Neural cell (in vitro differentiated cells): ENCODE measurements at regions not wholly inside any gene's neighbourhood (a gene's known extent, or its start where the extent isn't known, plus 50 kb on each side); places are given as distances from the start of the nearest gene placed in this dataset.
A peak's percentile ranks its signal among the peaks of the same experiment; 100 is the strongest.

Experiments
- H2AFZ ChIP-seq: fragments of 200-600, 300-800 bp; sonication (generic), shearing (Covaris generic); 2 replicates; pipeline ENCODE4 v1.6.0; 2014; ENCODE audit warnings: low read depth, mild to moderate bottlenecking, antibody characterized with exemption, low read length, moderate library complexity
- H3F3A ChIP-seq: fragments of 200-600 bp; shearing (Covaris generic); 2 replicates; pipeline ENCODE4 v1.6.1; 2016; ENCODE audit warnings: mild to moderate bottlenecking, moderate library complexity, mixed read lengths, antibody characterized with exemption, low read length; ENCODE audit not compliant: insufficient read depth, poor library complexity, severe bottlenecking
- H3K27ac ChIP-seq: fragments of 200-600, 300-800 bp; sonication (generic), shearing (Covaris generic); 2 replicates; pipeline ENCODE4 v1.5.1; 2014; ENCODE audit warnings: mild to moderate bottlenecking, low read length, moderate library complexity
- H3K27me3 ChIP-seq: fragments of 300-800, 200-600 bp; sonication (generic), shearing (Covaris generic); 2 replicates; pipeline ENCODE4 v1.6.0; 2014; ENCODE audit warnings: mild to moderate bottlenecking, low read depth, low read length, moderate library complexity; ENCODE audit not compliant: insufficient read depth
- H3K36me3 ChIP-seq: fragments of 300-800, 200-600 bp; sonication (generic), shearing (Covaris generic); 2 replicates; pipeline ENCODE4 v1.5.1; 2014; ENCODE audit warnings: mild to moderate bottlenecking, antibody characterized with exemption, low read length, moderate library complexity; ENCODE audit not compliant: insufficient read depth
- H3K4me2 ChIP-seq: fragments of 300-800, 200-600 bp; sonication (generic), shearing (Covaris generic); 2 replicates; pipeline ENCODE4 v1.6.0; 2014; ENCODE audit warnings: mild to moderate bottlenecking, low read length
- H3K4me3 ChIP-seq: fragments of 300-800, 200-600 bp; sonication (generic), shearing (Covaris generic); 2 replicates; pipeline ENCODE4 v1.5.1; 2014; ENCODE audit warnings: mild to moderate bottlenecking, low read length, moderate library complexity
- H3K79me2 ChIP-seq: fragments of 200-600 bp; shearing (Covaris generic); replicated peaks from 2 replicates; pipeline ENCODE4 v1.6.0; 2014; ENCODE audit warnings: mild to moderate bottlenecking, low read length, moderate library complexity; ENCODE audit not compliant: insufficient read depth
- H3K9ac ChIP-seq: fragments of 300-800, 200-600 bp; sonication (generic), shearing (Covaris generic); 2 replicates; pipeline ENCODE4 v1.6.1; 2016; ENCODE audit warnings: mild to moderate bottlenecking, low read length, mixed read lengths
- H3K9me2 ChIP-seq: fragments of 200-600 bp; shearing (Covaris generic); 2 replicates; pipeline ENCODE4 v1.6.1; 2016; ENCODE audit warnings: mild to moderate bottlenecking, low read length, mixed read lengths; ENCODE audit not compliant: insufficient read depth
- H3K9me3 ChIP-seq: fragments of 200-600, 300-800 bp; sonication (generic), shearing (Covaris generic); 2 replicates; pipeline ENCODE4 v1.6.1; 2016; ENCODE audit warnings: mild to moderate bottlenecking, mixed run types, low read length, moderate library complexity, mixed read lengths
- H4K20me1 ChIP-seq: fragments of 200-600 bp; shearing (Covaris generic); 2 replicates; pipeline ENCODE4 v1.6.1; 2016; ENCODE audit warnings: mild to moderate bottlenecking, mixed run types; ENCODE audit not compliant: insufficient read depth
- CTCF ChIP-seq: fragments of 450-650 bp; IDR thresholded peaks from 2 replicates; pipeline ENCODE4 v1.5.1; 2014; ENCODE audit warnings: antibody characterized with exemption, mild to moderate bottlenecking, moderate library complexity; ENCODE audit not compliant: poor library complexity, severe bottlenecking
- EP300 ChIP-seq: fragments of 450-650 bp; conservative IDR thresholded peaks from 2 replicates; pipeline ENCODE4 v1.6.1; 2014; ENCODE audit warnings: antibody characterized with exemption, mild to moderate bottlenecking, moderate library complexity; ENCODE audit not compliant: poor library complexity, severe bottlenecking
- EZH2 ChIP-seq: fragments of 200-600, 300-800 bp; shearing (Covaris generic), sonication (generic); IDR thresholded peaks from 2 replicates; pipeline ENCODE4 v1.6.1; 2014; ENCODE audit warnings: antibody characterized with exemption, low read length, borderline replicate concordance, mild to moderate bottlenecking; ENCODE audit not compliant: insufficient read depth, poor library complexity, severe bottlenecking
- MXI1 ChIP-seq: fragments of 450-650 bp; conservative IDR thresholded peaks from 2 replicates; pipeline ENCODE4 v1.6.1; 2014; ENCODE audit warnings: antibody characterized with exemption, mild to moderate bottlenecking; ENCODE audit not compliant: poor library complexity, severe bottlenecking
- POLR2AphosphoS5 ChIP-seq: IDR thresholded peaks from 2 replicates; pipeline ENCODE4 v1.6.1; 2012
- RAD21 ChIP-seq: fragments of 450-650 bp; conservative IDR thresholded peaks from 2 replicates; pipeline ENCODE4 v1.6.1; 2014; ENCODE audit warnings: antibody characterized with exemption, mild to moderate bottlenecking, moderate library complexity
- REST ChIP-seq: IDR thresholded peaks from 2 replicates; pipeline ENCODE4 v1.6.1; 2012; ENCODE audit warnings: borderline replicate concordance
- SMC3 ChIP-seq: fragments of 450-650 bp; conservative IDR thresholded peaks from 2 replicates; pipeline ENCODE4 v1.6.1; 2014; ENCODE audit warnings: antibody characterized with exemption, mild to moderate bottlenecking, moderate library complexity; ENCODE audit not compliant: poor library complexity
- TAF1 ChIP-seq: IDR thresholded peaks from 2 replicates; pipeline ENCODE4 v1.6.1; 2012; ENCODE audit warnings: low read depth

GRCh38 chr10:10662716-10663408 is 354.8 kb upstream of the CELF2 start:
- no peaks in the 10 kb centered on the region for H3K79me2 ChIP-seq
- H3K9ac ChIP-seq: no peak overlapping the region
- H3K36me3 ChIP-seq: no peaks in the 10 kb centered on the region
- peak overlapping the region; percentile 4 for H3K4me3 ChIP-seq
- H3F3A ChIP-seq: no peaks in the 10 kb centered on the region
- H3K9me3 ChIP-seq: no peaks in the 10 kb centered on the region
- no peaks in the 10 kb centered on the region for H3K27me3 ChIP-seq
- no peak overlapping the region for H3K4me2 ChIP-seq
- H3K9me2 ChIP-seq: no peaks in the 10 kb centered on the region
- H2AFZ ChIP-seq: no peak overlapping the region
- no peaks in the 10 kb centered on the region for H4K20me1 ChIP-seq
- TF ChIP-seq RAD21: no peak
- no peak for TF ChIP-seq EZH2
- no peak for TF ChIP-seq TAF1
- TF ChIP-seq POLR2AphosphoS5: peak; percentile 52
- peak; percentile 58 for TF ChIP-seq EP300
- H3K27ac ChIP-seq: peak overlapping the region; percentile 47

GRCh38 chr10:10663622-10664021 is 354.1 kb upstream of the CELF2 start:
- Histone ChIP-seq H3K27ac (no peak overlapping the region), H3K4me3 (no peak overlapping the region), H4K20me1 (no peaks in the 10 kb centered on the region), H3K79me2 (no peaks in the 10 kb centered on the region), H3K36me3 (no peaks in the 10 kb centered on the region), H3K27me3 (no peaks in the 10 kb centered on the region), H3K9ac (no peak overlapping the region), H2AFZ (no peak overlapping the region), H3K4me2 (no peak overlapping the region), H3K9me3 (no peaks in the 10 kb centered on the region), H3F3A (no peaks in the 10 kb centered on the region), H3K9me2 (no peaks in the 10 kb centered on the region)
- TF ChIP-seq MXI1 (no peak), SMC3 (no peak), CTCF (no peak), TAF1 (no peak), POLR2AphosphoS5 (no peak), EP300 (no peak), EZH2 (no peak), RAD21 (no peak), REST (no peak)
